Left lung (tissue), 4 donors: ENCODE measurements at regions not wholly inside any gene's neighbourhood (a gene's known extent, or its start where the extent isn't known, plus 50 kb on each side); places are given as distances from the start of the nearest gene placed in this dataset.

Experiments used
- ATAC-seq: fragments of 200-7000 bp; cut with Tn5 transposase; one replicate; pipeline ENCODE4 v1.9.1; 2020; ENCODE audit warnings: moderate library complexity
- DNase-seq, 4 donors: peaks; one replicate each; pipeline ENCODE4 v3.0.0-alpha.2; 2013 to 2020
- H3K27ac ChIP-seq, 2 donors: fragments of 200-600 bp; sonication (generic) in 1 of 2; one replicate each; pipeline versions ENCODE4 v1.5.0 to v1.8.0; 2020 to 2021
- H3K27me3 ChIP-seq, 2 donors: fragments of 200-600 bp; sonication (generic) in 1 of 2; one replicate each; pipeline versions ENCODE4 v1.5.0 to v1.8.0; 2020 to 2021
- H3K36me3 ChIP-seq, 2 donors: fragments of 200-600 bp; sonication (generic) in 1 of 2; one replicate each; pipeline versions ENCODE4 v1.5.0 to v1.8.0; 2020 to 2021
- H3K4me1 ChIP-seq, 2 donors: fragments of 200-600 bp; one replicate each; pipeline ENCODE4 v1.8.0; 2021
- H3K4me3 ChIP-seq, 2 donors: fragments of 200-600 bp; sonication (generic) in 1 of 2; one replicate each; pipeline versions ENCODE4 v1.5.0 to v1.8.0; 2020 to 2021; ENCODE audit warnings: mild to moderate bottlenecking in 1 of 2
- H3K9me3 ChIP-seq, 2 donors: fragments of 200-600 bp; sonication (generic) in 1 of 2; one replicate each; pipeline versions ENCODE4 v1.5.0 to v1.8.0; 2020 to 2021
- intact Hi-C, 2 donors: fragments of 100-400 bp; cut with DNase I; formaldehyde crosslinking; loops; one replicate each; pipeline versions ENCODE4 v1.11.2 to v1.14.2; 2022
- TF ChIP-seq, protein P1 (sequence below), 2 donors: fragments of 200-600 bp; sonication (generic) in 1 of 2; IDR thresholded peaks; one replicate each; pipeline versions ENCODE4 v1.5.0 to v1.8.0; 2021; ENCODE audit warnings: antibody characterized with exemption in 2 of 2
- donor health status: DM: no; HTN: yes; CAD: no.
- donor health status: DM: no; HTN: no; CAD: no.

GRCh38 chrX:121320441-121320840 is 273.0 kb downstream of the GLUD2 start:
- DNase-seq (no peak), ATAC-seq (no peak)
- TF ChIP-seq, protein P1, sequence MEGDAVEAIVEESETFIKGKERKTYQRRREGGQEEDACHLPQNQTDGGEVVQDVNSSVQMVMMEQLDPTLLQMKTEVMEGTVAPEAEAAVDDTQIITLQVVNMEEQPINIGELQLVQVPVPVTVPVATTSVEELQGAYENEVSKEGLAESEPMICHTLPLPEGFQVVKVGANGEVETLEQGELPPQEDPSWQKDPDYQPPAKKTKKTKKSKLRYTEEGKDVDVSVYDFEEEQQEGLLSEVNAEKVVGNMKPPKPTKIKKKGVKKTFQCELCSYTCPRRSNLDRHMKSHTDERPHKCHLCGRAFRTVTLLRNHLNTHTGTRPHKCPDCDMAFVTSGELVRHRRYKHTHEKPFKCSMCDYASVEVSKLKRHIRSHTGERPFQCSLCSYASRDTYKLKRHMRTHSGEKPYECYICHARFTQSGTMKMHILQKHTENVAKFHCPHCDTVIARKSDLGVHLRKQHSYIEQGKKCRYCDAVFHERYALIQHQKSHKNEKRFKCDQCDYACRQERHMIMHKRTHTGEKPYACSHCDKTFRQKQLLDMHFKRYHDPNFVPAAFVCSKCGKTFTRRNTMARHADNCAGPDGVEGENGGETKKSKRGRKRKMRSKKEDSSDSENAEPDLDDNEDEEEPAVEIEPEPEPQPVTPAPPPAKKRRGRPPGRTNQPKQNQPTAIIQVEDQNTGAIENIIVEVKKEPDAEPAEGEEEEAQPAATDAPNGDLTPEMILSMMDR (IDR thresholded peaks at IDR 0.05): no peak
- Histone ChIP-seq H3K27ac (no peak overlapping the region), H3K4me3 (no peak overlapping the region), H3K27me3 (no peaks in the 10 kb centered on the region), H3K36me3 (no peaks in the 10 kb centered on the region), H3K9me3 (no peaks in the 10 kb centered on the region), H3K4me1 (no peaks in the 10 kb centered on the region)
- intact Hi-C loops: no loop called here

DNA sequence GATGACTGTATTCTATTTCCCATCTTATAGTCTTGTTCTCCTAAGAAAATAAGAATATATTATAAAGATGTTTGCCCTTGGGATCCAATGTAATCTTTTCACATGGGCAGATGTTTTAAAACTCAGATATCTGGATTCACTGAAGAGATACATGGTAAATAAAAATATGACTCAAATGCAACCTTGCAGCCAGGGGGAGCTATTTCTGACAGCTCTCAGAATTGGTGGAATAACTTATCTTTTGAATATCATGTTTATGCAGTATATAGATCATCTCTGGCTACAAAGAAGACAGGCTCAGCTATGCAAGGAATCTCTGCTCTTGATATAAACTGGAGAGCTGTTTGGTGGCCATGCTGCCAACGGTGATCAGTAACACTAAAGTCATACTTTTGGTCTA is 274.7 kb downstream of the GLUD2 start:
- H3K9me3 ChIP-seq: no peaks in the 10 kb centered on the region
- no peaks in the 10 kb centered on the region for H3K36me3 ChIP-seq
- no peaks in the 10 kb centered on the region for H3K27me3 ChIP-seq
- no peak overlapping the region for H3K4me3 ChIP-seq
- DNase-seq (no peak), ATAC-seq (no peak)
- TF ChIP-seq, protein P1 (IDR thresholded peaks at IDR 0.05): no peak
- H3K4me1 ChIP-seq: no peaks in the 10 kb centered on the region
- intact Hi-C loops: no loop called here
- H3K27ac ChIP-seq: no peak overlapping the region

- H3K4me3 ChIP-seq: no peak overlapping the region
- DNase-seq (no peak), ATAC-seq (no peak)
- H3K9me3 ChIP-seq: no peaks in the 10 kb centered on the region
- no peak overlapping the region for H3K27ac ChIP-seq
- H3K4me1 ChIP-seq: no peaks in the 10 kb centered on the region
- TF ChIP-seq, protein P1 (IDR thresholded peaks at IDR 0.05): no peak
- H3K27me3 ChIP-seq: no peaks in the 10 kb centered on the region
- intact Hi-C loops: no loop called here
- no peaks in the 10 kb centered on the region for H3K36me3 ChIP-seq
Measured at GRCh38 chrX:121323337-121323736, 275.9 kb downstream of the GLUD2 start.

DNA sequence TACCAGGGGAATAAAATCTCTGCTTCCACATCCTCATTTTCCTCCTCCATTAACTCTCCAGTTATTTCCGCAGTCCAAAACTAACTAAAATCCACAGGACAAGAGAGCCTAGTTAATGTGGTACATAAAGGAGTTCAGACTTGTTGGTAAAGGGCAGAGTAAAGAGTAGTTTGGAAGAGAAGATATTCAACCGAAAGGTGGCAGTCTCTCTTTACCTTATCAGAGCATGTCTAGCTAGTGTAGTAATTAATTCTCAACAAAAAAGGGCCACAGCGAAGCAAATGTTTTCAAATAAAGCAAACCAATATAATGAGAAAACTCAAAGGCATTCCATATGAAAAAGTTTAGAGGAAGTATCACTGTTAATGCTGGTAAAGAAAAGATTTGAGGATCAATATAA is 286.5 kb downstream of the GLUD2 start:
- no peaks in the 10 kb centered on the region for H3K4me1 ChIP-seq
- no peak for DNase-seq
- H3K36me3 ChIP-seq: no peaks in the 10 kb centered on the region
- H3K9me3 ChIP-seq: no peaks in the 10 kb centered on the region
- intact Hi-C loops: no loop called here
- TF ChIP-seq, protein P1 (IDR thresholded peaks at IDR 0.05): no peak
- no peak overlapping the region for H3K4me3 ChIP-seq
- H3K27ac ChIP-seq: no peak overlapping the region
- H3K27me3 ChIP-seq: no peaks in the 10 kb centered on the region
- no peak for ATAC-seq

- no peak overlapping the region for H3K27ac ChIP-seq
- H3K36me3 ChIP-seq: no peaks in the 10 kb centered on the region
- DNase-seq: no peak
- H3K9me3 ChIP-seq: no peaks in the 10 kb centered on the region
- ATAC-seq: no peak
- TF ChIP-seq, protein P1 (IDR thresholded peaks at IDR 0.05): no peak
- H3K27me3 ChIP-seq: no peaks in the 10 kb centered on the region
- H3K4me1 ChIP-seq: no peaks in the 10 kb centered on the region
- H3K4me3 ChIP-seq: no peak overlapping the region
- intact Hi-C loops: no loop called here
Measured at GRCh38 chrX:121336831-121337421, 289.5 kb downstream of the GLUD2 start.
